ENCODE measurements at regions not wholly inside any gene's neighbourhood (a gene's known extent, or its start where the extent isn't known, plus 50 kb on each side); places are given as distances from the start of the nearest gene placed in this dataset.

- TF ChIP-seq, protein P1, sequence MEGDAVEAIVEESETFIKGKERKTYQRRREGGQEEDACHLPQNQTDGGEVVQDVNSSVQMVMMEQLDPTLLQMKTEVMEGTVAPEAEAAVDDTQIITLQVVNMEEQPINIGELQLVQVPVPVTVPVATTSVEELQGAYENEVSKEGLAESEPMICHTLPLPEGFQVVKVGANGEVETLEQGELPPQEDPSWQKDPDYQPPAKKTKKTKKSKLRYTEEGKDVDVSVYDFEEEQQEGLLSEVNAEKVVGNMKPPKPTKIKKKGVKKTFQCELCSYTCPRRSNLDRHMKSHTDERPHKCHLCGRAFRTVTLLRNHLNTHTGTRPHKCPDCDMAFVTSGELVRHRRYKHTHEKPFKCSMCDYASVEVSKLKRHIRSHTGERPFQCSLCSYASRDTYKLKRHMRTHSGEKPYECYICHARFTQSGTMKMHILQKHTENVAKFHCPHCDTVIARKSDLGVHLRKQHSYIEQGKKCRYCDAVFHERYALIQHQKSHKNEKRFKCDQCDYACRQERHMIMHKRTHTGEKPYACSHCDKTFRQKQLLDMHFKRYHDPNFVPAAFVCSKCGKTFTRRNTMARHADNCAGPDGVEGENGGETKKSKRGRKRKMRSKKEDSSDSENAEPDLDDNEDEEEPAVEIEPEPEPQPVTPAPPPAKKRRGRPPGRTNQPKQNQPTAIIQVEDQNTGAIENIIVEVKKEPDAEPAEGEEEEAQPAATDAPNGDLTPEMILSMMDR (IDR thresholded peaks at IDR 0.05), result no peak
- TF ChIP-seq ZFX (IDR thresholded peaks at IDR 0.05; ENCODE audit: borderline replicate concordance), result no peak
Observed at GRCh38 chr5:30838936-30839496, 354.5 kb upstream of the CDH6 start.
